ENCODE measurements at regions not wholly inside any gene's neighbourhood (a gene's known extent, or its start where the extent isn't known, plus 50 kb on each side); places are given as distances from the start of the nearest gene placed in this dataset.

DNA sequence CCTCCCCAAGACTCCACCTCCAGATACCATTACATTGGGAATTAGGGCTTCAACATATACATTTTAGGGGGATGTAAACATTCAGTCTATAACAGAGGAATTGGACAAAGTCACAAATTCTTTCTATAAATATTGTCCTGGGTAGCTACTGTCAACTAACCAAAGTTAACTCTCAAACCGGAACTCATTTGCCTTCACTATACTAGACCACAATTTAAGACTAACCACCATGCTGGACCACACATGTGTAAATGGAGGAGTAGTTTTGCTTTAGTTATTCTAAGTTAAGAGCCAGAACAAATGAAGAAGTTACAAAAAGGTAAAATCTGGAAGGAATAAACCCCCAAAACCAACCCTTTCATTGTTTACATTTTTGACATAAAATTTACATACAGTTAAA, 222.8 kb downstream of the NDFIP2 start:
- TF ChIP-seq EZH2 (IDR thresholded peaks at IDR 0.05; ENCODE audit: borderline replicate concordance, low read depth, low read length, poor library complexity, severe bottlenecking): no peak
- TF ChIP-seq, protein P1, sequence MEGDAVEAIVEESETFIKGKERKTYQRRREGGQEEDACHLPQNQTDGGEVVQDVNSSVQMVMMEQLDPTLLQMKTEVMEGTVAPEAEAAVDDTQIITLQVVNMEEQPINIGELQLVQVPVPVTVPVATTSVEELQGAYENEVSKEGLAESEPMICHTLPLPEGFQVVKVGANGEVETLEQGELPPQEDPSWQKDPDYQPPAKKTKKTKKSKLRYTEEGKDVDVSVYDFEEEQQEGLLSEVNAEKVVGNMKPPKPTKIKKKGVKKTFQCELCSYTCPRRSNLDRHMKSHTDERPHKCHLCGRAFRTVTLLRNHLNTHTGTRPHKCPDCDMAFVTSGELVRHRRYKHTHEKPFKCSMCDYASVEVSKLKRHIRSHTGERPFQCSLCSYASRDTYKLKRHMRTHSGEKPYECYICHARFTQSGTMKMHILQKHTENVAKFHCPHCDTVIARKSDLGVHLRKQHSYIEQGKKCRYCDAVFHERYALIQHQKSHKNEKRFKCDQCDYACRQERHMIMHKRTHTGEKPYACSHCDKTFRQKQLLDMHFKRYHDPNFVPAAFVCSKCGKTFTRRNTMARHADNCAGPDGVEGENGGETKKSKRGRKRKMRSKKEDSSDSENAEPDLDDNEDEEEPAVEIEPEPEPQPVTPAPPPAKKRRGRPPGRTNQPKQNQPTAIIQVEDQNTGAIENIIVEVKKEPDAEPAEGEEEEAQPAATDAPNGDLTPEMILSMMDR (conservative IDR thresholded peaks at IDR 0.05; ENCODE audit: low read depth, low read length): no peak
